ENCODE measurements at regions not wholly inside any gene's neighbourhood (a gene's known extent, or its start where the extent isn't known, plus 50 kb on each side); places are given as distances from the start of the nearest gene placed in this dataset.

- Histone ChIP-seq H3K36me3 (no peaks in the 10 kb centered on the region), H4K20me1 (ENCODE audit: low read depth) (no peaks in the 10 kb centered on the region), H3K27me3 (no peaks in the 10 kb centered on the region), H3K9ac (no peak overlapping the region), H3F3A (ENCODE audit: low read depth) (no peaks in the 10 kb centered on the region), H2AFZ (replicated peaks) (no peak overlapping the region), H3K4me1 (peaks cover 4% of the 10 kb centered on the region), H3K9me3 (ENCODE audit: low read depth) (peaks cover 3% of the 10 kb centered on the region), H3K27ac (no peak overlapping the region), H3K4me2 (no peak overlapping the region), H3K79me2 (ENCODE audit: low read depth) (no peaks in the 10 kb centered on the region), H3K4me3 (no peak overlapping the region)
- DNase-seq (ENCODE audit: low spot score) = no peak
- Mint-ChIP-seq H3K4me1 (peaks cover 5% of the 10 kb centered on the region), H3K36me3 (no peaks in the 10 kb centered on the region), H3K4me3 (no peak overlapping the region), H3K27ac (no peak overlapping the region), H3K9me3 (peaks cover 31% of the 10 kb centered on the region), H3K27me3 (ENCODE audit: insufficient read depth, low read depth) (peaks cover 3% of the 10 kb centered on the region)
- TF ChIP-seq CTCF (IDR thresholded peaks at IDR 0.05) (no peak), EZH2 (IDR thresholded peaks at IDR 0.05) (no peak), EZH2phosphoT487 (IDR thresholded peaks at IDR 0.05) (no peak)
These were observed 652.1 kb upstream of the CITED2 start for GRCh38 chr6:140026546-140026945.

- Histone ChIP-seq H3K9me3 (ENCODE audit: low read depth) (peaks cover 3% of the 10 kb centered on the region), H3K36me3 (no peaks in the 10 kb centered on the region), H3K4me3 (no peak overlapping the region), H4K20me1 (ENCODE audit: low read depth) (no peaks in the 10 kb centered on the region), H3K79me2 (ENCODE audit: low read depth) (no peaks in the 10 kb centered on the region), H3K4me2 (no peak overlapping the region), H2AFZ (replicated peaks) (no peak overlapping the region), H3F3A (ENCODE audit: low read depth) (no peaks in the 10 kb centered on the region), H3K4me1 (peaks cover 4% of the 10 kb centered on the region), H3K9ac (no peak overlapping the region), H3K27ac (no peak overlapping the region), H3K27me3 (no peaks in the 10 kb centered on the region)
- DNase-seq (ENCODE audit: low spot score) = no peak
- TF ChIP-seq EZH2phosphoT487 (IDR thresholded peaks at IDR 0.05) = no peak
- no peak for TF ChIP-seq EZH2 (IDR thresholded peaks at IDR 0.05)
- no peak for TF ChIP-seq CTCF (IDR thresholded peaks at IDR 0.05)
- Mint-ChIP-seq H3K4me3 (no peak overlapping the region), H3K36me3 (peaks cover 4% of the 10 kb centered on the region), H3K4me1 (peaks cover 5% of the 10 kb centered on the region), H3K27ac (no peak overlapping the region), H3K9me3 (peaks cover 37% of the 10 kb centered on the region), H3K27me3 (ENCODE audit: insufficient read depth, low read depth) (peaks cover 3% of the 10 kb centered on the region)
These were observed 650.7 kb upstream of the CITED2 start for GRCh38 chr6:140025171-140025570.

- Histone ChIP-seq H3K27ac (no peak overlapping the region), H3K9me3 (ENCODE audit: low read depth) (no peaks in the 10 kb centered on the region), H3K4me3 (no peak overlapping the region), H3K4me1 (no peaks in the 10 kb centered on the region), H3K36me3 (no peaks in the 10 kb centered on the region), H2AFZ (replicated peaks) (no peak overlapping the region), H4K20me1 (ENCODE audit: low read depth) (no peaks in the 10 kb centered on the region), H3K27me3 (no peaks in the 10 kb centered on the region), H3K4me2 (no peak overlapping the region), H3F3A (ENCODE audit: low read depth) (no peaks in the 10 kb centered on the region), H3K79me2 (ENCODE audit: low read depth) (no peaks in the 10 kb centered on the region), H3K9ac (no peak overlapping the region)
- H3K27me3 Mint-ChIP-seq (ENCODE audit: insufficient read depth, low read depth) = no peaks in the 10 kb centered on the region
- TF ChIP-seq CTCF (IDR thresholded peaks at IDR 0.05) = no peak
- DNase-seq (ENCODE audit: low spot score) = no peak
- H3K4me3 Mint-ChIP-seq = no peak overlapping the region
- peaks cover 25% of the 10 kb centered on the region for H3K9me3 Mint-ChIP-seq
- H3K36me3 Mint-ChIP-seq = peaks cover 5% of the 10 kb centered on the region
- H3K27ac Mint-ChIP-seq = no peak overlapping the region
- no peaks in the 10 kb centered on the region for H3K4me1 Mint-ChIP-seq
These were observed 645.9 kb upstream of the CITED2 start for GRCh38 chr6:140020207-140020791.
